NCI-H2171 (cell line): ENCODE measurements at regions not wholly inside any gene's neighbourhood (a gene's known extent, or its start where the extent isn't known, plus 50 kb on each side); places are given as distances from the start of the nearest gene placed in this dataset.
"Not testable (repeated sequence)": the region's sequence is repeated elsewhere in the genome, so short reads cannot be mapped to it uniquely, and the experiment has no call there.

Experiments used
- DNase-seq: peaks from one replicate; lab custom pipeline; 2025; lab: John Stamatoyannopoulos, UW

GRCh38 chr9:29390859-29391258 lies 1817.6 kb upstream of the C9orf72 start:
- DNase-seq, result no peak

- DNase-seq, result no peak
These were observed 1819.8 kb upstream of the C9orf72 start for GRCh38 chr9:29393064-29393463.

- DNase-seq, result no peak
These were observed 1821.6 kb upstream of the C9orf72 start for GRCh38 chr9:29394855-29395254.

GRCh38 chr9:29397148-29397547 lies 1823.9 kb upstream of the C9orf72 start:
- DNase-seq, result no peak

- no peak for DNase-seq
These were observed 1842.9 kb upstream of the C9orf72 start for GRCh38 chr9:29416204-29416603.

- DNase-seq, result no peak
These were observed 1849.2 kb upstream of the C9orf72 start for GRCh38 chr9:29422438-29422837.

GRCh38 chr9:29432191-29432590 lies 1858.9 kb upstream of the C9orf72 start:
- no peak for DNase-seq

GRCh38 chr9:29432656-29433055 lies 1859.4 kb upstream of the C9orf72 start:
- not testable (repeated sequence) for DNase-seq

GRCh38 chr9:29435368-29435767 lies 1862.1 kb upstream of the C9orf72 start:
- no peak for DNase-seq

- no peak for DNase-seq
These were observed 1864.2 kb upstream of the C9orf72 start for GRCh38 chr9:29437526-29437925.

GRCh38 chr9:29439961-29440360 lies 1866.7 kb upstream of the C9orf72 start:
- no peak for DNase-seq

GRCh38 chr9:29440449-29440848 lies 1867.2 kb upstream of the C9orf72 start:
- no peak for DNase-seq

GRCh38 chr9:29445751-29446150 lies 1872.5 kb upstream of the C9orf72 start:
- no peak for DNase-seq

- DNase-seq, result no peak
These were observed 1876.0 kb upstream of the C9orf72 start for GRCh38 chr9:29449306-29449705.

GRCh38 chr9:29450343-29450875 lies 1877.1 kb upstream of the C9orf72 start:
- DNase-seq, result not testable (repeated sequence)

- no peak for DNase-seq
These were observed 1883.7 kb upstream of the C9orf72 start for GRCh38 chr9:29456940-29457339.

GRCh38 chr9:29475471-29475870 lies 1902.2 kb upstream of the C9orf72 start:
- DNase-seq, result no peak

GRCh38 chr9:29511680-29512079 lies 1938.4 kb upstream of the C9orf72 start:
- no peak for DNase-seq

GRCh38 chr9:29514336-29514735 lies 1941.1 kb upstream of the C9orf72 start:
- DNase-seq, result no peak

- DNase-seq, result no peak
These were observed 1941.6 kb upstream of the C9orf72 start for GRCh38 chr9:29514862-29515261.

- no peak for DNase-seq
These were observed 1975.2 kb upstream of the C9orf72 start for GRCh38 chr9:29548436-29548835.

- no peak for DNase-seq
These were observed 1982.2 kb upstream of the C9orf72 start for GRCh38 chr9:29555502-29555901.

- DNase-seq, result no peak
These were observed 1983.0 kb upstream of the C9orf72 start for GRCh38 chr9:29556317-29556716.

- no peak for DNase-seq
These were observed 1983.5 kb upstream of the C9orf72 start for GRCh38 chr9:29556746-29557145.

- DNase-seq, result no peak
These were observed 1991.3 kb upstream of the C9orf72 start for GRCh38 chr9:29564564-29564963.
